HG02852 (cell line): ENCODE measurements at regions not wholly inside any gene's neighbourhood (a gene's known extent, or its start where the extent isn't known, plus 50 kb on each side); places are given as distances from the start of the nearest gene placed in this dataset.

Source experiments
- ATAC-seq: cut with Tn5 transposase; IDR thresholded peaks from one replicate; pipeline ENCODE4 v1.9.1; 2021; ENCODE audit warnings: mild to moderate bottlenecking, moderate library complexity; ENCODE audit not compliant: unreplicated experiment

DNA sequence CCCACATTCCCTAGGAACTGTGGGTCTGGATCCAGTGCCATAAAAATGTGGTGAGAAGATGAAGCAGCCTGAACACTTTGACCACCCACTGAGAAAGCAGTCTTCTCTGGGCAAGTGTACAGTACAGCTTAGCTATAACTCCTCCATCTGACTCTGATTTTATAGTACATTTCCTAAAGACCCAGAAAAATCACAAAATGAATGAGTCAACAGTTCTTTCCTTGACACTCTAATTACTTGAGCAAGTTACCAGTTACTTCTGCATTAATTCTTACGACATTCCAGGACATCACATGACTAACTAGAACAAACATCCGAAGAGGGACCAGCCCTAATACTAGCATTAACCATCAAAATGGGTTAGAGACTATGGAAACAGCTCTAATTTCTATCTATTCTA is 148.1 kb upstream of the PEX5L start:
- ATAC-seq = no peak

DNA sequence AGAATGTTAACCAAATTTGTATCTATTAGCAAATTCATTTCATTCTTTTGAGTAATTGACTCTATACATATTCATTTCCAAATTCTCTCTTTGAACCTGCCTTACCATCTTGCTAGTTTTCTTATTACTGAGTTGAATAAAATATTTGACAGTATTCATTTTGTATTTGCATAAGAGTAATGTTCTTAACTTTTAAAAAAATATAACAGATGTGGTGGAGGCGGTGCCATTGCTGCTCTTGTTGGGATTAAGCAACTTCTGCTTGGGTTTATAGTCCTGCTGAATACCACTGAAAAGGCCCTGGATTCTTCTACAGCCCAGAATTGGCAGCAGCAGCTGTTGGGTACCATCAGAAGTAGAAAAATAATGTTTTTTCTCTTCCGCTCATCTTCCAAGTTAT is 148.9 kb upstream of the PEX5L start:
- no peak for ATAC-seq

DNA sequence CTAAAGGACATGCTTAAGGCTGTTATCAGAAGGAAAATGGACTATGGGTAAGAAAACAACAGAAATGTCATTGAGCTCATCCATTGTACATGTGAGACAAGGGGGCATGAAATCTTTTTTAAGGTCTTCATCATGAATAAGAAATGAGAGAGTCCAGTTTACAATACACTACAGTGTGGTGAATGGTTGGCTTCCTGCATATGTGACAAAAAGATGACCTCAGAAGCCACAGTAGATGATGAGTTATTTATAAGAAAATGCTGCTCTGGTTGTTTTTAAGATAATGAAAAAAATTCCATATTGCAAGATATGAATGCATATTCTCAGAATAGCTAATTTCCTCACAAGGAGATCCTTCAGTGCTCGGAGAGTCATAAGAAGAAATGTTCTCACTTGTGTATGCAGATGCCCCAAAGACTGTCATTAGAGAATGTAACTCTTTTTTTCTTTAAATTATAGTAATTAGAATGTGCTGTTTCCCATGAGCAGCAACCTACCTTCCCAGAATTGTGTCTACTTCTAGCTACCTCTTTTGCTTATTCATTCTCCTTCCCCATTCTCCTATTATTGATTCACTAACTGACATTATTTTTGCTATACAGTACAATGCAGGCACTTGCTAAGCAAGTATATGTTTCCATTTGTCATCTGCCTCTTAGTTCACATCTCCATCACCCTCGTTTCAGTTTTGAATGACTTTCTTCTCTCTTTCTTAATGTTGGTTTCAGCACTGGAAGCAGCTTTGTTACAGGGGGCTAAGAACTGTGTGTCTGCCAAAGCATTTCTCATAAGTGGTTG is 152.0 kb upstream of the PEX5L start:
- ATAC-seq = no peak

DNA sequence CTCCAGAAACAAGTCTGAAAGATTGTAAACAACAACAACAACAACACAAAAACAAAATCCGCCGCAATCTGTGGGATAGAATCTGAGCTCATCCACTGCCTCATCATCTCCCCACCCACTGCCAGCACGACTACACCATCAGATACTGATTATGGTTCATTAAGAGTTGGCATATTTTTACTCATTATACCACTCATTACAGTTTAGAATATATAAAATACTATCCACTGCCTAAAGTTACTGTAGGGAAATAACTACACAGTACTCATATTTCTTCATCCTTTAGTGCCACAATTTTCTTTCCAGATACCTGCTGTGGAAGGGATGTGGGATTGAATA is 152.5 kb upstream of the PEX5L start:
- no peak for ATAC-seq

DNA sequence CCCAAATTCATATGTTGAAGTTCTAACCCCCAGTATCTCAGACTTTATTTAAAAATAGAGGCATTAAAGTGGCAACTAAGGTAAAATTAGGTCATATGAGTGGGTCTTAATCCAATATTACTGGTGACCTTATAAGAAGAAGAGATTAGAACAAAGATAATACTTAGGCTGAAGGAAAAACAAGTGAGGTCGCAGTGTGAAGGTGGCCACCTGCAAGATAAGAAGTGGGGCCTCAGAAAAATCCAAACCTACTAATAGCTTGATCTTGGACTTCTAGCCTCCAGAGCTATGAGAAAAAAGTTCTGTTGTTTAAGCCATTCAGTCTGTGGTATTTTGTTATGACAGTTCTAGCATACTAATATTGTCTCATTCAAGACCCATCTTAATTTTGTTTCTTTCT is 159.9 kb upstream of the PEX5L start:
- no peak for ATAC-seq

DNA sequence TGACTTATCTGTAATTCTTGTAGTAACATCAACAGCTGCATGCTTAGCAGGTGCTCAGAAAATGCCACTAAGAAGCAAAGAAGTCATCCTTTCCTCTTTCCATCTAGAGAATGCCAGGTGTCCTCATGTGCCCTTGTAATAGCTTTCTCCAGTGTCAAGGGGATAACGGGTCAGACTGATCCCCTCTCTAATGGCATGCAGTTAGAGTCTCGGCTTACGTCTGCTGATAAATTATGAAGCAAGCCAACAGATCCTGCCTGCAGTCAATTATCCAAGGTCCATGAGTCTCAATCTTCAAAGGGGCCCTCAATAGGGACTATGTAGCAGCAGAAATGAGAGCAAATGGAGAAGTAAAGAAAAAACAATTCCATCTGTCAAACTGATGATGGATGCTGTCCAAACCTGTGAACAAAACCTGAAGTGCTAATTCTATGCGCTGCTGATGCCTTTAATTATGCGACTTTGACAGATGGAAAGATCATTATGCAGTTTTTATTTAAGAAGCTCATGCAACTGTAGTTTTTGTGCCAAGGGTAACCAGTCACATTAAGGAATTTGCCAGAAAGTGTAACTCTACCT is 162.8 kb upstream of the PEX5L start:
- no peak for ATAC-seq

DNA sequence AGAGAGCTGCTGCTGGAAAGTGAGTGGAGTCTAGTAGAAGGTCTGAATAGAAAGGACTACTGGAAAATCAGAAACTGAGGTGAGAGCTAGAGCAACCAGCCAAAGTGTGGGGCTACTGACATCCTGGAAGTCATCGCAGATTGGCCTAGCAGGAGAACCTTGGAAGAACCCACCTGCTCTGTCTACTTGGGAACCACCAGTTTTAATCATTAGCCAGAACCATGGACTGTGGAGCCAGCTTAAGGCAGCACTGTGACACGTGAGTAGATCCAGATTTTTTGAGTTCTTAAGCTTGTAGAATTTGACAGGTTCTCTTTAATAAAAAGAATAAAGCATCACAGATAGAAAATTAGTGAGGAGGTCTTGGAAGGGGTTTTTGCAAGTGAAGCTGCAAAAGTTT is 179.1 kb upstream of the PEX5L start:
- no peak for ATAC-seq

DNA sequence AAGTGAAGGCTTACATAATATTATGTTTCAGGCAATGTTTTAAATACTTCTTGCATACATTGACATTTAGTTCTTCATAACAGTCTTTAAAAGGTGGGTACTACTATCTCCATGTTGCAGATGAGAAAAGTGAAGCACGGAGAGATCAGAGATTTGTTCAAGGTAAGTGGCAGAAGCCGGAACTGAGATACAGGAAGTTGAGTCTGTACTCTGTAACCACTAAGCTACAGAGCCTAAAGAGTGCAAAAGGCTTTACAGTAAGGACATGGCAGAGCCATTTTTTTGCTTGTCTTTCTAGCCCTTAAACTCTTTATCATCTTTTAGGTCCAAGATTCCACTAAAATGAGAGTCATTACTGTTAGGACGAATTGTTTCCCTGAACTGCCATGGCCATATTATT is 186.5 kb upstream of the PEX5L start:
- no peak for ATAC-seq

DNA sequence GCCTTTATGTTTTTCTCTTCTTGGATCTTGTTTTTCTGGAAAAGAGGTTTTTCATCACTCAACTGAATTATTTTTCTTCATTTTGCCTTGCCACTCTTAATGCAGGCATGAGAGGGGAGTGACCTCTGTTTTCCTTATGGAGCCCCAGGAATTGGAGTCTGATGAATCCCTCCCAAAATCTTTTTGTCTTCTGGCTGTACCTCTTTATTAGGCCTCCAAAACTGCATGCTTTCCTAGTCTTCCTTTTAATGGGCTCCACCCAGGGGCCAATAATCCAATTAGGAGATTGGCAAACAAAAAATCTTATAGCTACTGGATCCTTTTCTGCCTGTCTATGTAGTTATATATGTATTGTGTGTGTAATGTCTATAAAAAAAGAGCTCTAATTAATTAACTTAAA is 192.4 kb upstream of the PEX5L start:
- no peak for ATAC-seq

DNA sequence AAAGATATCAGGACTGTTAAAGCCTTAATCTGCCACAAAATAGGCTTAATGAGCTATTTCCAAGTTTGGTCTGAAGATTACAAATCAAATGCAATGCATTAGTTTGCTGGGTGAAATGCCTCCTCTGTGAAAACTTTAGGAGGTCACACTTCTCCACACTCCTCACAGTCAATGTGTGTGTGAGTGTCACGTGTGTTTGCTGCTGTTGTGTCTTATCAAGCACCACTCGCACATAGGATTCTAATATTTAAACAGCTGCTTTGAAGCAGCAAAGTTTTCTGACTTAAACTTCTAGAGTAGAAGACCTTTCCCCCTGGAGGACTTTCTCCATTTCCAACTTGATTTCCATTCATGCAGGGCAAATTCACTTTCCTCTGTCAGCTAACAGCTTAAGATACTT is 203.2 kb upstream of the PEX5L start:
- no peak for ATAC-seq

DNA sequence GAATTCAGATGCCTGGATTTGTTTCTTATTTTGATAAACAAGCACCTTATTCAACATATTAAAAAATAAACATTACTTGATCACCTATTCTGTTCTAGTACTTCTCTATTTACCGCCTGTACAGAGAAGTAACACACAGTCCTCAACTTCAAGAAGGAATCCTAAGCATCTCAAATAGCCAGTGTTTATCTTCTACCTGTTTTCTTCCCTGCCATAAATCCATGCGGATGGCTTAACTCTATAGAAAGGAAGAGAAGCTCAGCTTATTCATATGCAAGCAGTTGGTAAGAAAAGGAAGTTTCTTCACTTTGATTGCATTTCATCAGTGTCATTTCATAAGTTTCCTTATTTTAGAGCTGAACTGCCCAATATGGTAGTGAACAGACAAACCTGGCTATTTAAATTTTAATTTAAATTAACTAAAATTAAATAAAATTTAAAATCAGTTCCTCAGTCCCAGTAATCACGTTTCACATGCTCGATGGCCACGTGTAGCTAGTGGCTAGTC is 210.0 kb upstream of the PEX5L start:
- ATAC-seq = no peak

DNA sequence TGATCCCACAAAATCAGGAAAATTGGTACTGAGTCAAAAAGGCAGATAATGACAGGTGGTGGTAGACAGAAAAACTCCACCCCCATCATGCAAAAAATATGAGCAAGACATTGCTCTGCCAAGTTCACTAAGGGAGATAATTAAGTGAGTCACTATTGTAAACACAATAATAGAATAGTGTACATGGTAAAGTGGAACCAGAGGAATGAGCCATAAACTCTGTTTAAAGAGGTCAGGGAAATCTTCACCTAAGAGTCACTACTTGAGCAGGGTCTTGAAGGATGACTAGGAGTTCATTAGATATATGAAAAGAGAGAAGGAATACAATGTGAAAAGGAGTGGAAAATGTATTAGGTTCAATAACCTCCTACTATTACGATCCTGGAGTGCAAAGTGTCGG is 213.4 kb upstream of the PEX5L start:
- ATAC-seq = no peak

DNA sequence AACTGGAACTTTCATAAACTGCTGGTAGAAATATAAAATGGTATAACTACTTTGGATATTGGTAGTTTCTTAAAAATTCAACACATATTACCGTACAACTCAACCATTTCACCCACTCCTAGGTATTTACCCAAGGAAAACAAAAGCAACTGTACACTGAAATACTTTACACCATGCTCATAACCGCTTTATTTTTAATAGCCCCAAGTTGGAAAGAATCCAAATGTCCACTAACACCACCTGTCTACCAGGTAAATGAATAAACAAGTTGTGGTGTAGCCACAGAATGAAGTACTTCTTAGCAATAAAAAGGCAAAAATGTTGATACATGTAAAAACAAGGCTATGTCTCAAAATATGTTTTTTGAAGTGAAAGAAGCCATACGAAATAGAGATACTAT is 215.9 kb upstream of the PEX5L start:
- ATAC-seq = no peak

DNA sequence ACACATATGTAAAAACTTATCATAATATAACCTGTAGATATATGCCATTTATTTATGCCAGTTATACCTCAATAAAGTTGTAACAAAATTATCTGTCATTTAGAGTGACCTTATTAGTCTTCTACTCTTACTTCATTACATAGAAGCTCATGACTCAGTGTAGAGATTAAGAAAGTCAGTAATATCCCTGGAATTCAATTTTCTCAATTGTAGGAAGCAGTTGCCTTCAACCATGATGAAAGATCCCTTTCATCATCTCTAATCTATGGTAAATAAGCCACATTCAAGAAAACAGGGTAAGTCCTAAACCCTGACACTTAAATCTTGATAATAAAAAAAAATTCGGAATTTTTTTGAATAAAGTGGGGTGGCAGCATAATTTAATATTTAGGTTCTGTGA is 216.5 kb upstream of the PEX5L start:
- no peak for ATAC-seq

DNA sequence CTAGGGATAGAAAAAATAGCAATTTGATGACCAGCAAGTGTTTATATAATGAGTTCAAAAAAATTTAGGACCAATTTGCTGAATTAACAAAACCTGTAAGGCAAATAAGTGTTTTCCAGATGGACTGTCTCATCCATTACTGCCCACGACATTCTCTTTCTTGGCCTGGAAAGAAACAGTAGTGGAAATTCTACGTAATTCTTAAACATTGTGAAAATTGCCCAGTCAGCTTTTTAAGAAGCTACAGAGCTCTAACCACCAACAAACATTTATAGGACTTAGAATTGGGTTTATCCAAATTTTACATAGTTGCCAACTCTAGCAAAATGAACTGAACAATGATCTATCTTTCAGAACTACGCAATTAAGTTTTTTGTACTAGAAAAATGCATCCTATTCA is 227.7 kb upstream of the PEX5L start:
- no peak for ATAC-seq

DNA sequence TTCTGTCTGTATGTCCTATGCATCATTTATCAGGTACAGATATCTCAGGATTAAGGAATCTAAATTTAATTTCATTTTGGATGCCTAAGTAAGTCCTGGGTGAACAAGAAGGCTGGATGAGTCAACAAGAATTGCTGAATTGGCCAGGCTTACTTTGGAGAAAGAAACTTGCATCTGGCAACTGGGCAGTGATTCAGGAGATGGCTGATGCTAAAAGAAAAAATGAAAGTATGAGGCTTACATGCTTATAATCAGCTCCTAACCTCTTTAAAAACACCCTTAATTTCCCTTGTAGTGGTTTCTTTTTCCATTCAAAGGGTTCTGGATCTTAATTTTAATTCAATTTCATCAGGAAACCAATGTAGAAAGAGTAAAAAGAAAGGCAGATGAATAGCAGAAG is 228.8 kb upstream of the PEX5L start:
- ATAC-seq = no peak

DNA sequence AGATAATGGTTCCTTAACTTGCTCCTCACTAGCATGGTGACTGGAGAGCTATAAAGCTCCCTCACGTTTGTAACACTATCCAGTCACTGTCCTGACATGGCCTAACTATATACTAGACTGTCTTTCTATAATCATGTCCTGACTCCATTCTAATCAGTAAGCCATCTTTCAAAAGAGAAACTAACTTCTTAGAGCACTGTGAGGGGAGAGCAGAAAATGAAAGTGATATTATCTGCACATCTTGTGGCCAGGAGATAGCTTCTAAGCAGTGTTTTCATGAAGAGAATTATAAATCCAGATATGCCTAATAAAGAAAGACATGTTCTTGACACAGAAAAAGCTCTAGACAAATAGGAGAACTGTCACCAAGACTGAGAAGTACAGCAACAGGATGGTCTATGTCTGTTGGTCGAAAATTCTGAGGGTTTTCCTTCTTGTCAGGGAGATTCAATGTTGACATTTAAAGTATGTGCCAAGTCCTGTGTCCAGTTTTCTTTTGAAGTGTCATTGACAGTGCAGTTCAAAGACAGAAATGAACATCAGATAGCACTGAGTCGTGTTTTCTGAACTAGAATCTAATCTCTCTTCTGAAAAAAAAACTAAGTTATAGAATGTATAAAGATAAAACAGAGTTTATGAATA is 230.6 kb upstream of the PEX5L start:
- peak; percentile 100 for ATAC-seq

DNA sequence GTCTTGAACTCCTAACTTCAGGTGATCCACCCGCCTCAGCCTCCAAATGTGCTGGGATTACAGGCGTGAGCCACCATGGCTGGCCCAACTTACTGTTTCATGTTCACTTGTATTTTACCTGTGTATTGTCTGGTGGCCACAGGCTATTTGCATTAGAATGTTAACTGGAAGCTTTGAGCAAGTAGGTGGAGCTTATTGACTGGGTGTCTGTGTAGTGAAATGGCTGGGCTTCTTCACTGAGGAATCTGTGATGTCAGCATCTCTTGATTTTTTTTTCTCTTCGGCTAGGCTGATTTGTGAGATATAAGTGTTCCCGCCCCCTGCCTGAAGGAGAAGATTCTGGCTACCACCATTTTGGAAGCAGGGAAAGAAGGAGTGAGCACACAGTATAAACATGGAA is 237.8 kb upstream of the PEX5L start:
- no peak for ATAC-seq

DNA sequence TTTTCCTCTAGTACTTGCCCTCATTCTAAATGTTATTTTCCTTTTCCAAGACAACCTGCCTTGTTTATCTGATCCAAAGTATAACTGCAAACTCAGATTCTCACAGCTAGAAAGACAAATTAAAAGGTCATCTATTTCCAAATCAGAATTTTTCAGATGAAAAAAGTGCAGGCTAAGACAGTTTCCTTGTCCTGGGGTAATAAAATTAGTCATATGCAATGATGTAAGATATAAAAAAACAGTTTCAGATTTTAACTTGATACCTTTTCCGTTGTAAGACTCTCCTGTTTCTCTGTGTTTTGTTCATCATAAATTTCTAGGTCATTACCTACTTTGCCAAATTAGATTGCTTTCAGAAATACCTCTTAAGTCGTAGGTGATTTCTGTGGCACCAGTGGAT is 238.4 kb upstream of the PEX5L start:
- ATAC-seq = no peak

DNA sequence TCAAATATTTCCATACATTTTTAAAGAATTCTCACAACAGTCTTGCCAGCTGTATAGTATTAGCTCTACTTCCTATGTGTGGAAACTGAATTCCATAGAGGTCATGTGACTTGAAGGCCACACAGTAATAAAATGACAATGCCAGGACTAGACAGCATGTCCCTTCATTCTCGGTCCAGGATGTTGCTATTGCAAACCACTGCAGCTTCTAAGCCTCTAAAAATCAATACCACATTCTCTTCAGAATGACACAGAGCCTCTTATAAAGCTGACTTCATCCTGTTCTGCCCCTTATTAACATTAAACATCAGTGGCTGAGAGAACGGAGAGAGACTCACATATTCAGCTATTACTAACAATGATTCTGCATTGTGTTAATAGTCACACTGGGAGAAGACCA is 240.3 kb upstream of the PEX5L start:
- no peak for ATAC-seq

DNA sequence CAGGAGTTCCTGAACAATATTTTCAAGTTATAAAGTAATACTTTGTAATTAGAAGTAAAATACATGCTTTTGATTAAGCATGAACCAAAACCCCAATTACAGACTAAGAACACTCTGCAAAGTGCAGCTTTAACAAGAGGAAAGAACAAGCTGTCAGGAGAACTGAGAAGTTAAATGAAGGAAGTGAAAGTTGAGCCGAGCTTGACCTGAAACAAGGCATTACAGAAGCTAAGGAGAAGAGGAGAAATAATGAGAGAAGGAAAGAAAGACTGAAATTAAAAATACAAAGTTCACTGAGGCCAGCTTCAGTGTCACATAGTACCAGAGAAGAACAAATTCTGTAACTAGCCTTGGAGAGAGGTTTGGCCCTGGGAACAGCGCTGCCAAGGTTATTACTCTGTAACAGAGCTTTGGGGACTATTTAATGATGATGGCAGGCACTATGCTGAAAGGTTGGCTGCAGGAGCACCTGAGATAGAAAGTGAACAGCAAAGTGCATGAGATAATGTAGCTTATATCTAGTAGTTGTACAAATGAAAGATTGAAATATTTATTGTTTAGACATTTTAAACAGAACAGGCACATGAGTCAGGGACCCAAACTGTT is 241.9 kb upstream of the PEX5L start:
- ATAC-seq = peak; percentile 98

DNA sequence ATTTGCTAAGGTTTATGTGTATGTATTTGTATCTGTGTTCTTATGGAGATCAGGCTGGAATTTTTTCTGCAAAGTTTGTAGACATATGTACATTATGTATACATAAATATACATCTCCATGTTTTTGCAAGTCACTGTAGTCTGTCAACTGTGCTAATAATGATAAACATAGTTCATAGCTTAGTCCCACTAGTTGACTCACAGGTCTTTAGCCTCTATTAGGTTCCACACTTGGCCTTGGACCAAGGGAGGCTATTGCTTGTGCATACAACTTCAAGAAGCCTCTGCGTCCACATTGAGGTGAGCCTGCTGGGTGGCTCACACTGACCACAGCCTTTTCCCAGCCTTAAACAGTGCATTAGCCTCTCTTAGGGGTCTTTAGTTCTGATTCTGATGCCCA is 243.8 kb upstream of the PEX5L start:
- ATAC-seq = no peak
